HFFc6 (cell line): ENCODE measurements at regions not wholly inside any gene's neighbourhood (a gene's known extent, or its start where the extent isn't known, plus 50 kb on each side); places are given as distances from the start of the nearest gene placed in this dataset.

Source experiments
- DNase-seq: peaks from one replicate; pipeline ENCODE4 v3.0.0-alpha.2; 2018
- H3K27ac Mint-ChIP-seq: 2 replicates; pipeline ENCODE4 v1.8.0; 2020; ENCODE audit warnings: mild to moderate bottlenecking, mixed read lengths
- H3K27me3 Mint-ChIP-seq: 2 replicates; pipeline ENCODE4 v1.8.0; 2021; ENCODE audit warnings: mild to moderate bottlenecking, moderate library complexity, mixed read lengths; ENCODE audit not compliant: insufficient read depth
- H3K36me3 Mint-ChIP-seq: 2 replicates; pipeline ENCODE4 v1.8.0; 2021; ENCODE audit warnings: low read depth, mixed read lengths
- H3K4me1 Mint-ChIP-seq: 2 replicates; pipeline ENCODE4 v1.8.0; 2020; ENCODE audit warnings: low read depth, mixed read lengths
- H3K4me3 Mint-ChIP-seq: 2 replicates; pipeline ENCODE4 v1.8.0; 2020; ENCODE audit warnings: mild to moderate bottlenecking, moderate library complexity, mixed read lengths
- H3K9me3 Mint-ChIP-seq: 2 replicates; pipeline ENCODE4 v1.8.0; 2020; ENCODE audit warnings: mild to moderate bottlenecking, mixed read lengths
- CTCF ChIP-seq: fragments of 200-600 bp; sonication (generic); IDR thresholded peaks from 2 replicates; pipeline ENCODE4 v1.5.0; 2021; ENCODE audit warnings: antibody characterized with exemption, mild to moderate bottlenecking

DNA sequence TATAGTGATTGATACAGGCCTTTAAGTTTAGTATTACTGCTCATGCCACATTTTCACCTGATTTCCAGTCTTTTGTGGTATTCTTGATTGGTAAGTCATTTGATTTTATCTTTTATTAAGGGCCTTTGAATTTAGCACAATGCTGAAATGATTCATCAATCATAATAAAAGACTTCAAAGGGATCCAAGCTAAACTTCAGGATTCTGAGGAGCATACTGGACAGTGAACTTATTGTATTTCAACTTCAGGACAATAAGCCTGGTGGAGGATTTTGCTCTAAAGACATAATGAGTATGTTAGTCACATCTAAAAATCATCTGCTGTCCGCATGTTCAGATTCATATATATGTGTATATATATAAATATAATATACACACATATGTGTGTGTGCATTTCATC lies 233.3 kb downstream of the SETD4 start:
- DNase-seq = no peak
- no peak for TF ChIP-seq CTCF
- H3K27ac Mint-ChIP-seq = no peak overlapping the region
- H3K36me3 Mint-ChIP-seq = no peaks in the 10 kb centered on the region
- peaks cover 14% of the 10 kb centered on the region; the same call in 1 of the 2 replicates for H3K4me1 Mint-ChIP-seq
- no peaks in the 10 kb centered on the region for H3K9me3 Mint-ChIP-seq
- H3K4me3 Mint-ChIP-seq = no peak overlapping the region
- no peaks in the 10 kb centered on the region; the same call in 1 of the 2 replicates for H3K27me3 Mint-ChIP-seq

DNA sequence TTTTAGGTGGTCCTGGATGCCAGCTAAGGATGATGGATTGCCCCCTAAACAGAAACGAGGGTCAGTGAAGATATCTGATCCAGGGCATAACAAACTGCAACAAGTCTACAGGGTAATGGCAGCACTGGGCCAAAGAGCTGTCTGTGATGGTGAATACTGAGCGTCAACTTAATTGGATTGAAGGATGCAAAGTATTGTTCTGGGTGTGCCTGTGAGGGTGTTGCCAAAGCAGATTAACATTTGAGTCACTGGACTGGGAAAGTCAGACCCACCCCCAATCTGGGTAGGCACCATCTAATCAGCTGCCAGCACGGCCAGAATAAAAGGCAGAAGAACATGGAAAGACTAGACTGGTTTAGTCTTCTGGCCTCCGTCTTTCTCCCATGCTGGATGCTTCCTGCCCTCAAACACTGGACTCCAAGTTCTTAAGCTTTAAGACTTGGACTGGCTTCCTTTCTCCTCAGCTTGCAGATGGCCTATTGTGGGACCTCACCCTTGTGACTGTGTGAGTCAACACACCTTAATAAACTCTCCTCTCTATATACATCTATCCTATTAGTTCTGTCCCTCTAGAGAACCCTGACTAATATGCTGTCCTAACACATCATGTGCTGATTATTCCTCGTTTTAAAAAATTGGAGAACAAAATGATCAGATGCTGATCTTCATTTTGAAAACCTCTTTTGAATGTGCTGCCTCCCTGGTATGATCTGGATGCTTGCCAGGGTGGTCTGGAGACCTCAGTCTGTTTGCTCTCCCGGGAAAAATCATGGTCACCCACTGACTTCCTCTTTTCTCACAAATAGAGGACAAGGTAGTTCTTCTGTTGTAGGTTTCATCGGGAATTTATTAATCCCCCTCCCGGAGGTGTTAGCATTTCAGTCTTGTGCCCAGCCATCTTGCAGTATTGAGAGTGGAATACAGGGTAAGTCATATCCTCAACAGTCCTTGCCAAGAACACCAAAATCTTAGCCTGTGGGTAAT lies 234.7 kb downstream of the SETD4 start:
- Mint-ChIP-seq H3K36me3 (no peaks in the 10 kb centered on the region), H3K4me3 (no peak overlapping the region), H3K27me3 (no peaks in the 10 kb centered on the region), H3K27ac (no peak overlapping the region), H3K4me1 (peaks cover 14% of the 10 kb centered on the region; the same call in 1 of the 2 replicates), H3K9me3 (no peaks in the 10 kb centered on the region)
- no peak for TF ChIP-seq CTCF
- no peak for DNase-seq

DNA sequence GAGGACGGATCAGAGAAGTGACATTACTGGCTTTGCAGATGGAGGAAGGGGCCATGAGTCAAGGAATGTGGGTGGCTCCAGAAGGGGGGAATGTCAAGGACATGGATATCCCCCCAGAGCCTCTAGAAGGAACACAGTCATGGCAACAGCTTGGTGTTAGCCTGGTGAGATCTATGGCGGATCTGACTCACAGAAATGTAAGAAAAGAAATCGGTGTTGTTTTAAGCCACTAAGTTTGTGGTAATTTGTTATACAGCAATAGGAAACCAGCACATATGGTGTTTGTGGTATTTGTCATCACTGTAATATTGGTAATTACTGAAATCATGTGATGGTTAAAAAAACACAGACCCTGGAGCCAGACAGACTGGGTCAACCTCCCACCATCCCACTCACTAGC lies 236.2 kb downstream of the SETD4 start:
- H3K27ac Mint-ChIP-seq = no peak overlapping the region
- no peaks in the 10 kb centered on the region for H3K9me3 Mint-ChIP-seq
- TF ChIP-seq CTCF = no peak
- peaks cover 14% of the 10 kb centered on the region; the same call in 1 of the 2 replicates for H3K4me1 Mint-ChIP-seq
- H3K27me3 Mint-ChIP-seq = no peaks in the 10 kb centered on the region
- H3K36me3 Mint-ChIP-seq = no peaks in the 10 kb centered on the region
- DNase-seq = no peak
- no peak overlapping the region for H3K4me3 Mint-ChIP-seq

DNA sequence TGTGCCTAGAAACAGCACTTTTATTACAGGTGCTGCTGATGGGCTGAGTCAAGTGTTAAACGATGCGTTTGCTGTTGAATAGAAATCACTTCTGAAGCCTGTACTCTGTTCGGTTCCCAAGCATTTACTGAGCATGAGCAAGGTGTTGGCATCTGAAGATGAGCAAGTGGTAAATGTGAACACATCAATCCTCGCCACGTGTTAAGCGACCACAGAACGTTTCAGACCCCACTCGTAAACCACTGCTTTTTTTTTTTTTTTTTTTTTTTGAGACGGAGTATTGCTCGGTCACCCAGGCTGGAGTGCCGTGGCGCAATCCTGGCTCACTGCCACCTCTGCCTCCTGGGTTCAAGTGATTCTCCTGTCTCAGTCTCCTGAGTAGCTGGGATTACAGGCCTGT lies 241.2 kb downstream of the SETD4 start:
- no peaks in the 10 kb centered on the region for H3K36me3 Mint-ChIP-seq

DNA sequence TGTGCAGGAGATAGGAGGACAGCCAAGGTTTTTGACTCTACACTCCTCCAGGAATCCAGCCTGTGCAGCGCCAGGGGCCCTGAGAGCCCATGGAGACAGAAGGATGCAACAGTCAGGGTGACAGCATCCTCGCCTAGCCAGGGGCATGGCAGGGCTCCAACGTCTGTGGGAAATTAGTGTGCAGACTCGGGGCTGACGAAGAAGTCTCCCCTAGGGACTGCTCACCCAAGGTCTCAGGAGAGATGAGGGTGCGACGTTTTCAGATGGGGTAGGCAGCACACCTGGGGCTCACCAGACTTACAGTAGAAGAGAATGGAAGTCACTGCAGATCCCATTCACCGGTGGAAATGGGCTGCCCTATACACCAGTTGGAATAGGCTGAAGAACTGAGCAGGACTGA lies 241.7 kb downstream of the SETD4 start:
- Mint-ChIP-seq H3K4me3 (no peak overlapping the region), H3K36me3 (no peaks in the 10 kb centered on the region), H3K27me3 (peaks cover 2% of the 10 kb centered on the region; the same call in 1 of the 2 replicates), H3K27ac (no peak overlapping the region), H3K4me1 (peaks cover 11% of the 10 kb centered on the region), H3K9me3 (no peaks in the 10 kb centered on the region)
- TF ChIP-seq CTCF = no peak
- DNase-seq = no peak

More for the DNA sequence above, 241.2 kb downstream of the SETD4 start:
- Mint-ChIP-seq H3K27me3 (peaks cover 2% of the 10 kb centered on the region; the same call in 1 of the 2 replicates), H3K27ac (no peak overlapping the region), H3K9me3 (no peaks in the 10 kb centered on the region), H3K4me1 (peaks cover 14% of the 10 kb centered on the region), H3K4me3 (no peak overlapping the region)
- TF ChIP-seq CTCF = no peak
- no peak for DNase-seq
